GM12865 (cell line): ENCODE measurements at regions not wholly inside any gene's neighbourhood (a gene's known extent, or its start where the extent isn't known, plus 50 kb on each side); places are given as distances from the start of the nearest gene placed in this dataset.

Experiments
- DNase-seq: peaks from one replicate; pipeline ENCODE4 v3.0.0; 2010; ENCODE audit warnings: low read depth
- H3K4me3 ChIP-seq: 2 replicates; pipeline ENCODE4 v1.5.1; 2011; ENCODE audit warnings: mild to moderate bottlenecking, low read depth, low read length, control low read depth
- CTCF ChIP-seq: IDR thresholded peaks from 2 replicates; pipeline ENCODE4 v1.5.1; 2011; ENCODE audit warnings: low read length, control low read depth, low read depth, inconsistent platforms; ENCODE audit not compliant: insufficient read depth; ENCODE audit errors: missing control alignments

GRCh38 chr12:28700161-28700560, 448.9 kb upstream of the FAR2 start:
- TF ChIP-seq CTCF: no peak
- no peak for DNase-seq

GRCh38 chr12:28704477-28705169, 444.5 kb upstream of the FAR2 start:
- DNase-seq: no peak

More at GRCh38 chr12:28700161-28700560, 448.9 kb upstream of the FAR2 start:
- no peak overlapping the region for H3K4me3 ChIP-seq

GRCh38 chr12:28708918-28709371, 440.1 kb upstream of the FAR2 start:
- no peak for DNase-seq
- H3K4me3 ChIP-seq: no peak overlapping the region
- TF ChIP-seq CTCF: no peak

More at GRCh38 chr12:28704477-28705169, 444.5 kb upstream of the FAR2 start:
- TF ChIP-seq CTCF: no peak
- H3K4me3 ChIP-seq: no peak overlapping the region

GRCh38 chr12:28709986-28710685, 438.9 kb upstream of the FAR2 start:
- H3K4me3 ChIP-seq: no peak overlapping the region
- DNase-seq: no peak
- no peak for TF ChIP-seq CTCF

- no peak for TF ChIP-seq CTCF
- H3K4me3 ChIP-seq: no peak overlapping the region
- DNase-seq: no peak
Observed at GRCh38 chr12:28710882-28711281, 438.2 kb upstream of the FAR2 start.

- H3K4me3 ChIP-seq: no peak overlapping the region
- DNase-seq: no peak
- TF ChIP-seq CTCF: no peak
Observed at GRCh38 chr12:28711421-28711820, 437.7 kb upstream of the FAR2 start.
